Mammary epithelial cell (primary cell): ENCODE measurements at regions not wholly inside any gene's neighbourhood (a gene's known extent, or its start where the extent isn't known, plus 50 kb on each side); places are given as distances from the start of the nearest gene placed in this dataset.

Source experiments
- CTCF ChIP-seq, 2 donors: IDR thresholded peaks in 1 of 2; conservative IDR thresholded peaks in 1 of 2; 2 replicates each; pipeline ENCODE4 v1.5.1; 2011 to 2012; ENCODE audit warnings: inconsistent platforms in 2 of 2, low read length in 2 of 2, mild to moderate bottlenecking in 2 of 2, control low read depth in 1 of 2, low read depth in 1 of 2; ENCODE audit not compliant: insufficient read depth in 1 of 2; ENCODE audit errors: extremely low read depth in 1 of 2
- EZH2 ChIP-seq: IDR thresholded peaks from 2 replicates; pipeline ENCODE4 v1.6.1; 2012; ENCODE audit warnings: low read length, inconsistent platforms, borderline replicate concordance

GRCh38 chr3:30289324-30289723 lies 317.1 kb upstream of the TGFBR2 start:
- TF ChIP-seq CTCF (conservative IDR thresholded peaks at IDR 0.05 in 1 of 2, IDR thresholded peaks at IDR 0.05 in 1 of 2; ENCODE audit: extremely low read depth in 1 of 2, insufficient read depth in 1 of 2, low read depth in 1 of 2, low read length in 2 of 2) (no peak), EZH2 (no peak)
